GM23338 (cell line): ENCODE measurements at regions not wholly inside any gene's neighbourhood (a gene's known extent, or its start where the extent isn't known, plus 50 kb on each side); places are given as distances from the start of the nearest gene placed in this dataset.

Source experiments
- ATAC-seq: fragments of 200-7000 bp; cut with Tn5 transposase; 3 replicates; pipeline ENCODE4 v1.9.1; 2020
- DNase-seq: peaks from one replicate; pipeline ENCODE4 v3.0.0-alpha.2; 2015; ENCODE audit warnings: low spot score
- H2AFZ ChIP-seq: fragments of 200-600 bp; sonication (generic); 2 replicates; pipeline ENCODE4 v1.8.0; 2016; ENCODE audit warnings: antibody characterized with exemption, mild to moderate bottlenecking, moderate library complexity
- H3F3A ChIP-seq: fragments of 200-600 bp; sonication (generic); replicated peaks from 2 replicates; pipeline ENCODE4 v1.8.0; 2017; ENCODE audit warnings: antibody characterized with exemption, mixed run types, low read depth
- H3K27ac ChIP-seq: fragments of 200-600 bp; sonication (generic); 2 replicates; pipeline ENCODE4 v1.6.1; 2016; ENCODE audit warnings: low read depth
- H3K27me3 ChIP-seq: fragments of 200-600 bp; sonication (generic); 2 replicates; pipeline ENCODE4 v1.8.0; 2016; ENCODE audit warnings: mild to moderate bottlenecking, mixed run types, moderate library complexity; ENCODE audit not compliant: insufficient read depth
- H3K36me3 ChIP-seq: fragments of 200-600 bp; sonication (generic); 2 replicates; pipeline ENCODE4 v1.8.0; 2016; ENCODE audit warnings: mild to moderate bottlenecking; ENCODE audit not compliant: insufficient read depth
- H3K4me1 ChIP-seq: fragments of 200-600 bp; sonication (generic); 2 replicates; pipeline ENCODE4 v1.8.0; 2016; ENCODE audit warnings: mild to moderate bottlenecking, moderate library complexity; ENCODE audit not compliant: insufficient read depth
- H3K4me2 ChIP-seq: fragments of 200-600 bp; sonication (generic); 2 replicates; pipeline ENCODE4 v1.7.1; 2017; ENCODE audit warnings: mixed run types
- H3K4me3 ChIP-seq: fragments of 200-600 bp; sonication (generic); 2 replicates; pipeline ENCODE4 v1.6.1; 2016; ENCODE audit warnings: mixed run types
- H3K79me2 ChIP-seq: fragments of 200-600 bp; sonication (generic); replicated peaks from 2 replicates; pipeline ENCODE4 v1.8.0; 2017; ENCODE audit warnings: mild to moderate bottlenecking; ENCODE audit not compliant: insufficient read depth
- H3K9me2 ChIP-seq: fragments of 200-600 bp; sonication (generic); 2 replicates; pipeline ENCODE4 v1.8.0; 2017; ENCODE audit not compliant: insufficient read depth
- H4K20me1 ChIP-seq: fragments of 200-600 bp; sonication (generic); replicated peaks from 2 replicates; pipeline ENCODE4 v1.8.0; 2017; ENCODE audit warnings: mild to moderate bottlenecking; ENCODE audit not compliant: insufficient read depth
- H3K27ac Mint-ChIP-seq: 2 replicates; pipeline ENCODE4 v1.8.0; 2020; ENCODE audit warnings: inconsistent platforms, mild to moderate bottlenecking, moderate library complexity, mixed read lengths
- H3K27me3 Mint-ChIP-seq: 3 replicates; pipeline ENCODE4 v1.8.0; 2022; ENCODE audit warnings: low read depth, mild to moderate bottlenecking, moderate library complexity, mixed read lengths, inconsistent platforms; ENCODE audit not compliant: insufficient read depth, poor library complexity
- H3K36me3 Mint-ChIP-seq: 3 replicates; pipeline ENCODE4 v1.8.0; 2021; ENCODE audit warnings: low read depth, mild to moderate bottlenecking, inconsistent platforms, moderate library complexity, mixed read lengths
- H3K4me1 Mint-ChIP-seq: 3 replicates; pipeline ENCODE4 v1.8.0; 2020; ENCODE audit warnings: mild to moderate bottlenecking, inconsistent platforms, mixed read lengths
- H3K4me3 Mint-ChIP-seq: 3 replicates; pipeline ENCODE4 v1.8.0; 2021; ENCODE audit warnings: moderate library complexity, mild to moderate bottlenecking, inconsistent platforms, mixed read lengths
- H3K9me3 Mint-ChIP-seq: 3 replicates; pipeline ENCODE4 v1.8.0; 2020; ENCODE audit warnings: moderate library complexity, mild to moderate bottlenecking, inconsistent platforms, mixed read lengths
- EZH2 ChIP-seq: fragments of 200-600 bp; sonication (generic); IDR thresholded peaks from one replicate; pipeline ENCODE4 v1.8.0; 2017; ENCODE audit warnings: antibody characterized with exemption, mild to moderate bottlenecking, low read depth; ENCODE audit not compliant: unreplicated experiment
- EZH2phosphoT487 ChIP-seq: fragments of 200-600 bp; sonication (generic); IDR thresholded peaks from one replicate; pipeline ENCODE4 v1.8.1; 2018; ENCODE audit warnings: antibody characterized with exemption; ENCODE audit not compliant: unreplicated experiment
- NANOG ChIP-seq: IDR thresholded peaks from 2 replicates; pipeline ENCODE4 v1.6.1; 2016; ENCODE audit warnings: antibody characterized with exemption, borderline replicate concordance
- STAT1 ChIP-seq: IDR thresholded peaks from one replicate; pipeline ENCODE4 v1.6.1; 2016; ENCODE audit warnings: antibody characterized with exemption; ENCODE audit not compliant: unreplicated experiment
- ZNF114 ChIP-seq: fragments of 250-450 bp; sonication (Bioruptor Pico); IDR thresholded peaks from 2 replicates; pipeline ENCODE4 v1.5.0; 2020; ENCODE audit warnings: mild to moderate bottlenecking, moderate library complexity
- ZNF331 ChIP-seq: fragments of 250-450 bp; sonication (Bioruptor Pico); IDR thresholded peaks from 2 replicates; pipeline ENCODE4 v1.5.0; 2020; ENCODE audit warnings: low read depth, mild to moderate bottlenecking, moderate library complexity
- ZNF462 ChIP-seq: fragments of 250-450 bp; sonication (Bioruptor Pico); IDR thresholded peaks from 2 replicates; pipeline ENCODE4 v1.5.0; 2020; ENCODE audit warnings: mild to moderate bottlenecking, moderate library complexity
- TF ChIP-seq, protein P1 (sequence below), 2 experiments: fragments of 200-600 bp in 1 of 2; sonication (generic) in 1 of 2; conservative IDR thresholded peaks; 2 replicates each; pipeline versions ENCODE4 v1.5.1 to v1.6.1; 2016 to 2017; ENCODE audit warnings: antibody characterized with exemption in 2 of 2, low read depth in 2 of 2, mild to moderate bottlenecking in 2 of 2, moderate library complexity in 1 of 2
- TF ChIP-seq, protein P2 (sequence below): IDR thresholded peaks from 2 replicates; pipeline ENCODE4 v1.6.1; 2016; ENCODE audit warnings: antibody characterized with exemption

DNA sequence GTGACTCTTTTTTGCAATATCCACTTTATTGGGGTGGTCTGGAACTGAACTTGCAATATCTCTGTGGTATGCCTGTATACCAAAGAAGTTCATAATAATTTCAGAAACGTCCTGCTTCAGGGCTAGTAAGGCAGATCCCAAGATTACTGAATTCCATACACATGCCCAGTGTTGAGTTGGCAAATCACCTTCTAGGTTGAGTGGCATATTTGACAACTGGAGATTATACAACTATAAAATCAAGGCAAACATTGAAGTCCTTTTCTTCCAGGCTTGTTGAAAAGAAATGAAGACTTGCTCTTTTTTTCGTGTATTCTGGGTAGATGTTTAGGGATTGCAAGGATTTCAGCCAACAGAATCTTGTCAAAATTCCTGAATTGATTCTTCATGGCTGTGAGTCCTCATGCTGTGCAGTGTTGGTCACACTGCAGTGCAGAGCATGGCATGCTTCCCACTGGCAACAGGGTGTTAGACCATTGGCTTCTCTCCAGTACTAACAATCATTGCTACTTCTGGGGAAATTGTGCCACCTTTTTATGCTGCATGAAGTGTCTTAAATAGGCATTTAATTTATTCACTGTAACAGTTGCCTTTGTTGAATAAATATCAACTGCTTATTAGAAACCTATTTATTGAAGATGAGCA, 367.1 kb upstream of the ADGRL4 start:
- ATAC-seq (no peak), DNase-seq (no peak)
- H3K27me3 ChIP-seq, result no peaks in the 10 kb centered on the region
- no peaks in the 10 kb centered on the region for H3F3A ChIP-seq
- H3K9me2 ChIP-seq, result no peaks in the 10 kb centered on the region
- H4K20me1 ChIP-seq, result no peaks in the 10 kb centered on the region
- no peaks in the 10 kb centered on the region for H3K9me3 Mint-ChIP-seq
- no peaks in the 10 kb centered on the region for H3K27me3 Mint-ChIP-seq
- no peak overlapping the region for H2AFZ ChIP-seq
- no peaks in the 10 kb centered on the region for H3K36me3 ChIP-seq
- no peak overlapping the region for H3K4me3 Mint-ChIP-seq
- H3K27ac ChIP-seq, result no peak overlapping the region
- TF ChIP-seq NANOG (no peak), STAT1 (no peak), EZH2phosphoT487 (no peak), ZNF462 (CRISPR knock-in tag) (no peak), ZNF331 (CRISPR knock-in tag) (no peak), ZNF114 (CRISPR knock-in tag) (no peak), EZH2 (no peak)
- TF ChIP-seq, protein P1, sequence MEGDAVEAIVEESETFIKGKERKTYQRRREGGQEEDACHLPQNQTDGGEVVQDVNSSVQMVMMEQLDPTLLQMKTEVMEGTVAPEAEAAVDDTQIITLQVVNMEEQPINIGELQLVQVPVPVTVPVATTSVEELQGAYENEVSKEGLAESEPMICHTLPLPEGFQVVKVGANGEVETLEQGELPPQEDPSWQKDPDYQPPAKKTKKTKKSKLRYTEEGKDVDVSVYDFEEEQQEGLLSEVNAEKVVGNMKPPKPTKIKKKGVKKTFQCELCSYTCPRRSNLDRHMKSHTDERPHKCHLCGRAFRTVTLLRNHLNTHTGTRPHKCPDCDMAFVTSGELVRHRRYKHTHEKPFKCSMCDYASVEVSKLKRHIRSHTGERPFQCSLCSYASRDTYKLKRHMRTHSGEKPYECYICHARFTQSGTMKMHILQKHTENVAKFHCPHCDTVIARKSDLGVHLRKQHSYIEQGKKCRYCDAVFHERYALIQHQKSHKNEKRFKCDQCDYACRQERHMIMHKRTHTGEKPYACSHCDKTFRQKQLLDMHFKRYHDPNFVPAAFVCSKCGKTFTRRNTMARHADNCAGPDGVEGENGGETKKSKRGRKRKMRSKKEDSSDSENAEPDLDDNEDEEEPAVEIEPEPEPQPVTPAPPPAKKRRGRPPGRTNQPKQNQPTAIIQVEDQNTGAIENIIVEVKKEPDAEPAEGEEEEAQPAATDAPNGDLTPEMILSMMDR (conservative IDR thresholded peaks at IDR 0.05; ENCODE audit: low read depth in 2 of 2), result no peak
- TF ChIP-seq, protein P2, sequence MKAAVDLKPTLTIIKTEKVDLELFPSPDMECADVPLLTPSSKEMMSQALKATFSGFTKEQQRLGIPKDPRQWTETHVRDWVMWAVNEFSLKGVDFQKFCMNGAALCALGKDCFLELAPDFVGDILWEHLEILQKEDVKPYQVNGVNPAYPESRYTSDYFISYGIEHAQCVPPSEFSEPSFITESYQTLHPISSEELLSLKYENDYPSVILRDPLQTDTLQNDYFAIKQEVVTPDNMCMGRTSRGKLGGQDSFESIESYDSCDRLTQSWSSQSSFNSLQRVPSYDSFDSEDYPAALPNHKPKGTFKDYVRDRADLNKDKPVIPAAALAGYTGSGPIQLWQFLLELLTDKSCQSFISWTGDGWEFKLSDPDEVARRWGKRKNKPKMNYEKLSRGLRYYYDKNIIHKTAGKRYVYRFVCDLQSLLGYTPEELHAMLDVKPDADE, result no peak
- peaks cover 32% of the 10 kb centered on the region for H3K4me1 ChIP-seq
- no peak overlapping the region for H3K27ac Mint-ChIP-seq
- no peaks in the 10 kb centered on the region for H3K79me2 ChIP-seq
- H3K36me3 Mint-ChIP-seq, result no peaks in the 10 kb centered on the region
- H3K4me2 ChIP-seq, result no peak overlapping the region
- H3K4me3 ChIP-seq, result no peak overlapping the region
- H3K4me1 Mint-ChIP-seq, result peaks cover 19% of the 10 kb centered on the region
